ENCODE measurements at regions not wholly inside any gene's neighbourhood (a gene's known extent, or its start where the extent isn't known, plus 50 kb on each side); places are given as distances from the start of the nearest gene placed in this dataset.

DNA sequence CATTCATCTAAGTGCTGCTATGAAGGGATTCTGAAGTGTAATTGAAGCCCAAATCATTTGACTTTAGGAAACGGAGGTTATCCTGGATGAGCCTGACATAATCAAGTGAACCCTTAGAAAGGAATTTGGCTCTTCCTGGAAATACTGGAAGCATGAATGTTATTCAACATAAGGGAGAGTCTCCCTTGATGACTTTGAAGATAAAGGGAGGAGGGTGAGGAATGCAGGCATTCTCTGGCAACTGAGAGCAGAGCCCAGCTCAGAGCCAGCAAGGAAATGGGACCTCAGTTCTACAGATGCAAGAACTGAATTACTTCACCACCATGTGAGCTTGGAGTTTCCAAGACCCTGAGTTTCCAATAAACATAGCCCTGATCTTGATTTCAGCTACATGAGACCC is 168.2 kb downstream of the DLL1 start:
- Histone ChIP-seq H3K27ac (no peak overlapping the region), H3K4me1 (no peaks in the 10 kb centered on the region), H3K27me3 (no peaks in the 10 kb centered on the region), H3K4me3 (no peak overlapping the region), H3K36me3 (no peaks in the 10 kb centered on the region), H3K9me3 (peaks cover 0 to 4% (median 0%) of the 10 kb centered on the region in 4 donors)
- DNase-seq, result peak; percentile 10
- TF ChIP-seq POLR2A (IDR thresholded peaks at IDR 0.05), result no peak
- TF ChIP-seq EP300 (IDR thresholded peaks at IDR 0.05), result no peak
- TF ChIP-seq CTCF (IDR thresholded peaks at IDR 0.05), result no peak
- TF ChIP-seq POLR2AphosphoS5 (IDR thresholded peaks at IDR 0.05), result no peak
- 78 to 84% methylated on average over 1 of the region's 1 CpG for WGBS, 2 donors
- intact Hi-C loops (cut with DNase I), result no loop called here

GRCh38 chr6:170117111-170117972 is 173.5 kb downstream of the DLL1 start:
- peak; percentile 34 for DNase-seq
- no peak overlapping the region for H3K27ac ChIP-seq
- no peaks in the 10 kb centered on the region for H3K4me1 ChIP-seq
- no peaks in the 10 kb centered on the region for H3K27me3 ChIP-seq
- intact Hi-C loops (cut with DNase I), result no loop called here
- H3K36me3 ChIP-seq, result no peaks in the 10 kb centered on the region
- H3K4me3 ChIP-seq, result no peak overlapping the region
- H3K9me3 ChIP-seq, result peaks cover 0 to 4% (median 0%) of the 10 kb centered on the region in 4 donors
- 79 to 82% methylated on average over 21 of the region's 21 CpGs for WGBS, 2 donors
- TF ChIP-seq CTCF (IDR thresholded peaks at IDR 0.05), result no peak
- TF ChIP-seq EP300 (IDR thresholded peaks at IDR 0.05), result no peak
- TF ChIP-seq POLR2AphosphoS5 (IDR thresholded peaks at IDR 0.05), result no peak
- TF ChIP-seq POLR2A (IDR thresholded peaks at IDR 0.05), result no peak

DNA sequence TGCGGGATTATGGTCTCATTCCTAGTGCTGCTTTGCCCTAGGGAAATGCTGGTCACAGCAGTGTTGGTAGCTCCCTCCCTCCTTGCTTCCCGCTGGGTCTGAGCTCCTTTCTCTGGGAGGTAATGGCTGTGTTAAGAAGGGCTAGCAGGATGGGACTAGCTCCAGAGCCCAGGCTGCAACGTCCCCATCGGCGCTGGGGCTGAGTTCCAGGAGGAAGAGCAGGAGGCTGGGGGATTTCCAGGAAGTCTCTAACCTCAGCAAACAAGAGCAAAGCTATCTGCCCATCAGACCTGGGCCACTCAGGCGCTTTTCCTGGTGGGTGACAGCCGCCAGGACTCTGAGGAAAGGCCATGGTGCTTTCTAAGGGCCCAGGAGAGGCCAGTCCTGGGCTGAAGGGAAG is 174.2 kb downstream of the DLL1 start:
- Histone ChIP-seq H3K9me3 (peaks cover 0 to 1% (median 0%) of the 10 kb centered on the region in 4 donors), H3K4me3 (no peak overlapping the region), H3K27me3 (no peaks in the 10 kb centered on the region), H3K27ac (no peak overlapping the region), H3K4me1 (no peaks in the 10 kb centered on the region), H3K36me3 (no peaks in the 10 kb centered on the region)
- DNase-seq, result peak; percentile 34
- intact Hi-C loops (cut with DNase I), result no loop called here
- 57 to 58% methylated on average over 7 of the region's 7 CpGs for WGBS, 2 donors
- TF ChIP-seq CTCF (IDR thresholded peaks at IDR 0.05) (no peak), POLR2A (IDR thresholded peaks at IDR 0.05) (no peak), POLR2AphosphoS5 (IDR thresholded peaks at IDR 0.05) (no peak), EP300 (IDR thresholded peaks at IDR 0.05) (no peak)

DNA sequence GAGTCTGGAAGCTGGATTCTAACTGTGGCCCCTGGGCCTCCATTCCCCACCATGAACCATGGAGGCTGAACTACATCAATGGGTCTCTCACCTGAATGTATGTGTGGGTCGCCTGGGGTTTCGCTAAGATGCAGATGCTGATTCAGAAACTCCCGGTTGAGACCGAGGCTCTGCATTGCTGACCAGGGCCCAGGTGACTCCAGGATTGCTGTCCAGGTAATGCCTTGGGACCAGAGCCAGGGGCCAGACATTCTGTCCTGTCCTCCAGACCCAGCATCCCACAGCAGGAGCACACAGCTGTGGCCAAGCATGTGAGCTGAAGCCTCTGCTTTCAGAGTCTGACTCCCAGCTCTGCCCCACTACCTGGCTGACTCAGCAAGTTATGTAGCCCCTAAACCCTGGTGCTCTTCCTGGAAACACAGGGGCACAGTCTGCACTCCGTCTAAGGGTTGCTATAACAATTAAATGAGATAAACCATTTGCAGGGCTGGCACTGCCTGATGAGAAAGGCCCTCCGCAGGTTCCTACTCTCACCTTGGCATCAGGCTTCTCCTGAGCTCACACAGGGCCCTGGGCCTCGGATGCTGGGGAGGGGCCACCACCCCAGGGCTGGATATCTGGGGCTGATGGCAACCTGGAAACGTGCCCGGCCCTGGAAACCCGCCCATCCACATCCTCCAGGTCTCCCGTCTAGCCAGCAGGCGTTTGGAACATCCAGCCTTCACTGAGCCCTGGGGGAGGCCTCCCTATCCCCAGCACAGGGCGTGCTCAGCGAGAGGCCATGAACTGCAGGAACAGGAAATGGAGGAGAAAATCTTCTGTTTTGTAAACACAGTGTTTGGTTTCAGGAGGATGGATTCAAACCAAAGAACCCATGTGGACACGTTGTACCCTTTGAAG is 175.7 kb downstream of the DLL1 start:
- H3K27me3 ChIP-seq, result no peaks in the 10 kb centered on the region
- no peak overlapping the region for H3K27ac ChIP-seq
- no peaks in the 10 kb centered on the region for H3K4me1 ChIP-seq
- TF ChIP-seq CTCF (IDR thresholded peaks at IDR 0.05) (no peak), EP300 (IDR thresholded peaks at IDR 0.05) (no peak), POLR2AphosphoS5 (IDR thresholded peaks at IDR 0.05) (no peak), POLR2A (IDR thresholded peaks at IDR 0.05) (no peak)
- peak; percentile 57 for DNase-seq
- WGBS, 2 donors, result 59 to 72% methylated on average over 15 of the region's 15 CpGs
- H3K36me3 ChIP-seq, result no peaks in the 10 kb centered on the region
- H3K9me3 ChIP-seq, result no peaks in the 10 kb centered on the region
- intact Hi-C loops (cut with DNase I), result no loop called here
- H3K4me3 ChIP-seq, result no peak overlapping the region
